GM23248 (cell line): ENCODE measurements at regions not wholly inside any gene's neighbourhood (a gene's known extent, or its start where the extent isn't known, plus 50 kb on each side); places are given as distances from the start of the nearest gene placed in this dataset.
A peak's percentile ranks its signal among the peaks of the same experiment; 100 is the strongest.

Experiments
- DNase-seq: peaks from one replicate; pipeline ENCODE4 v3.0.0-alpha.2; 2015
- H2AFZ ChIP-seq: fragments of 200-600 bp; sonication (generic); 2 replicates; pipeline ENCODE4 v1.6.1; 2016; ENCODE audit warnings: antibody characterized with exemption
- H3F3A ChIP-seq: fragments of 200-600 bp; sonication (generic); 2 replicates; pipeline ENCODE4 v1.6.1; 2016; ENCODE audit warnings: mild to moderate bottlenecking, antibody characterized with exemption, mixed run types; ENCODE audit not compliant: insufficient read depth
- H3K27ac ChIP-seq: fragments of 200-600 bp; sonication (generic); 2 replicates; pipeline ENCODE4 v1.5.1; 2016; ENCODE audit warnings: mild to moderate bottlenecking
- H3K27me3 ChIP-seq: fragments of 200-600 bp; sonication (generic); replicated peaks from 2 replicates; pipeline ENCODE4 v1.6.1; 2016; ENCODE audit warnings: mild to moderate bottlenecking; ENCODE audit not compliant: insufficient read depth
- H3K36me3 ChIP-seq: fragments of 200-600 bp; sonication (generic); 2 replicates; pipeline ENCODE4 v1.6.1; 2016; ENCODE audit warnings: low read depth, mild to moderate bottlenecking
- H3K4me1 ChIP-seq: fragments of 200-600 bp; sonication (generic); 2 replicates; pipeline ENCODE4 v1.6.1; 2016; ENCODE audit warnings: mild to moderate bottlenecking; ENCODE audit not compliant: insufficient read depth
- H3K4me2 ChIP-seq: fragments of 200-600 bp; sonication (generic); one replicate; pipeline ENCODE4 v1.6.1; 2016; ENCODE audit warnings: mild to moderate bottlenecking; ENCODE audit not compliant: unreplicated experiment
- H3K4me3 ChIP-seq: fragments of 200-600 bp; sonication (generic); 2 replicates; pipeline ENCODE4 v1.5.1; 2016; ENCODE audit warnings: mild to moderate bottlenecking
- H3K79me2 ChIP-seq: fragments of 200-600 bp; sonication (generic); 2 replicates; pipeline ENCODE4 v1.6.1; 2016; ENCODE audit warnings: mild to moderate bottlenecking; ENCODE audit not compliant: insufficient read depth
- H3K9ac ChIP-seq: fragments of 200-600 bp; sonication (generic); 2 replicates; pipeline ENCODE4 v1.6.1; 2016; ENCODE audit warnings: mild to moderate bottlenecking
- H3K9me2 ChIP-seq: fragments of 200-600 bp; sonication (generic); 2 replicates; pipeline ENCODE4 v1.6.1; 2016; ENCODE audit warnings: mixed run types, mild to moderate bottlenecking, moderate library complexity; ENCODE audit not compliant: insufficient read depth
- H3K9me3 ChIP-seq: fragments of 200-600 bp; sonication (generic); one replicate; pipeline ENCODE4 v1.6.1; 2017; ENCODE audit warnings: low read depth
- H4K20me1 ChIP-seq: fragments of 200-600 bp; sonication (generic); 2 replicates; pipeline ENCODE4 v1.6.0; 2016; ENCODE audit not compliant: insufficient read depth
- EZH2 ChIP-seq: fragments of 200-600 bp; sonication (generic); IDR thresholded peaks from 2 replicates; pipeline ENCODE4 v1.6.1; 2018; ENCODE audit warnings: antibody characterized with exemption, mild to moderate bottlenecking; ENCODE audit not compliant: insufficient read depth, poor library complexity, severe bottlenecking
- EZH2phosphoT487 ChIP-seq: fragments of 200-600 bp; sonication (generic); IDR thresholded peaks from 2 replicates; pipeline ENCODE4 v1.6.1; 2018; ENCODE audit warnings: antibody characterized with exemption, moderate library complexity, mild to moderate bottlenecking, low read depth; ENCODE audit not compliant: insufficient read depth
- WGBS, 2 experiments: methylation state at CpG; one replicate each; pipeline ENCODE4 v1.1.6; 2015 to 2017; ENCODE audit warnings: low lambda C conversion rate in 2 of 2, low coverage in 1 of 2; ENCODE audit errors: missing lambda C conversion rate in 2 of 2; 5-methylcytosine and 5-hydroxymethylcytosine counted together
- in situ Hi-C: fragments of 300-500 bp; cut with MboI; formaldehyde crosslinking; loops from 2 replicates; pipeline ENCODE4 v1.15.0; 2020

DNA sequence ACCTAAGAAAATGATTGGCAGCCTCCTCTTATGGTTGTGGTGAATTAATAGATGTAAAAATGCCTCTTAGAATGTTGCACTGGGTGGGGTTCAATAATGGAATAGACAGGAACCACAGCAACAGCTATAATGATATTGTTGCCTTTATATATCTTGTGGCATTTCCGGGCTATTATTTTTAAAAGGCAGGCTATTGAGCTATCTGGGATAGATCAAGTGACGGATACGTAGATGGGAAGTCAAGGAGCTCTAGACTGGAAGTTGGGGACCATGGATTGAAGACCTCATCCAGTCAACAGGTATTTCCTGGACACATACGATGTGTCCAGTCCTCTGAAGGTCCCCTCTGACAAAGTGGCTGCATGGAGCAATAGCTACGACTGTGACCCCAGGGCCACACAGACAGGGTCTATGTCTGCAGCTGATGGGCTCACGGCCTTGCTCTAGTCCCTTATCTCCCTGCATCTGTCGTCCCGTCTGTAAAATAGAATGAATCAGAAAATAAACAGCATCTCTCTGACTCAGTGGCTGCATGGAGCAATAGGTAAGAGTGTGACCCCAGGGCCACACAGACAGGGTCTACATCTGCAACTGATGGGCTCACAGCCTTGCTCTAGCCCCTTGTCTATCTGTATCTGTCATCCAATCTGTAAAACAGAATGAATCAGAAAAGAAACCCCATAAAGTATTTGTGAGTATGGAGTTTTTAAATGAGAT lies 117.7 kb upstream of the FOXF1 start:
- Histone ChIP-seq H3K9ac (no peak overlapping the region), H3K79me2 (no peaks in the 10 kb centered on the region), H2AFZ (no peak overlapping the region), H3K4me3 (no peak overlapping the region), H3K36me3 (no peaks in the 10 kb centered on the region), H3K9me3 (no peaks in the 10 kb centered on the region), H3K4me1 (peaks cover 48% of the 10 kb centered on the region), H3F3A (peaks cover 57% of the 10 kb centered on the region), H4K20me1 (no peaks in the 10 kb centered on the region), H3K27ac (peak overlapping the region; percentile 32), H3K4me2 (peak overlapping the region; percentile 50), H3K27me3 (no peaks in the 10 kb centered on the region), H3K9me2 (no peaks in the 10 kb centered on the region)
- WGBS, 2 experiments: 44 to 47% methylated on average over 8 of the region's 8 CpGs
- in situ Hi-C loops: no loop called here
- DNase-seq: peak; percentile 74
- TF ChIP-seq EZH2phosphoT487 (no peak), EZH2 (no peak)

DNA sequence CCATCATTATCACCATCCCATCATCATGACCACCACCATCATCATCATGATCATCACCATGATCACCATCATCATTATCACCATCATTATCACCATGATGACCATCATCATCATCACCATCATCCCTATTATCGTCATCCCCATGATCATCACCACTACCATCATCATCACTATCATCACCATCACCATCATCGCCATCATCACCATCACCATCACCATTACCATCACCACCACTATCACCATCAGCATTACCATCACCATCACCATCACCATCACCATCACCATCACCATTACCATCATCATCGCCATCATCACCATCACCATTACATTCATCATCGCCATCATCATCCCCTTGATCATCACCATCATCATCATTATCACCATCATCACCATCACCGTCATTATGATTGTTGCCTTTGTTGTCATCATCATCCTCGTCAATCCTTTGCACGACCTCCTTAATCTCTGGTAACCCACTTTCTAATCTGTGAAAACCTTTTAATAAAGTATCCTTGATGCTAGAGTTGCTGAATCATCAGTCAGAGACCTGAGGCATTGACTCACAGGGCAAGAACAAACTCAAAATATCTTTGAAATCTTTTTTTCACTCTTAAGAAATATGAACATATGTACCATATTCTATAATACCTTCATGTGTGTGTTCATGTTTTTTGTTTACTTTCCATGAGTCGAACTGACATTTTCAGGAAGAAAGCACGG lies 116.3 kb upstream of the FOXF1 start:
- in situ Hi-C loops: no loop called here
- Histone ChIP-seq H3K79me2 (no peaks in the 10 kb centered on the region), H3K27me3 (no peaks in the 10 kb centered on the region), H3F3A (peaks cover 64% of the 10 kb centered on the region), H3K36me3 (no peaks in the 10 kb centered on the region), H3K4me2 (no peak overlapping the region), H2AFZ (no peak overlapping the region), H4K20me1 (no peaks in the 10 kb centered on the region), H3K9me2 (no peaks in the 10 kb centered on the region), H3K27ac (no peak overlapping the region), H3K4me1 (peaks cover 58% of the 10 kb centered on the region), H3K9ac (no peak overlapping the region), H3K9me3 (no peaks in the 10 kb centered on the region), H3K4me3 (no peak overlapping the region)
- WGBS, 2 experiments: 96 to 97% methylated on average over 9 of the region's 9 CpGs
- DNase-seq: no peak
- no peak for TF ChIP-seq EZH2phosphoT487
- no peak for TF ChIP-seq EZH2

DNA sequence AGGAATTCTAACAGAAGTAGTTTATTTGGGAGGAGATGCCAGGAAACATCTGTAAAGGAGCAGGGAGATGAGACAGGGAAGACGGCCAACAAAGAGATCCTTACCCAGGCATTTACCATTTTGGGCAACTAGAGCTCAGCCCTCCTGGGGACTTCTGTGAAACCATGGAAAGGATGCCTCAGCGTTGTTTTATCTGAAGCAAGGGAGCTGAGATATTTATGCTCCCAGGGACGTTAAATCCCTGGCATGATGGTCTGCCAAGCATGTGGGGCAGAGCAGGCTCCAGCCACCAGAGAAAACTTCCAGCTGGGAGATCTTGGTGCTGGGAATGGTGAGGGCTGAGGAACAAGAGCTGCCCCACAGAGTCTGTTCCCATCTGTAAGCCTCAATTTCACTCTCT lies 114.8 kb upstream of the FOXF1 start:
- H2AFZ ChIP-seq: no peak overlapping the region
- H3K4me3 ChIP-seq: no peak overlapping the region
- peaks cover 54% of the 10 kb centered on the region for H3K4me1 ChIP-seq
- no peaks in the 10 kb centered on the region for H3K9me2 ChIP-seq
- WGBS, 2 experiments: 35 to 40% methylated on average over 3 of the region's 3 CpGs
- no peak for TF ChIP-seq EZH2phosphoT487
- TF ChIP-seq EZH2: no peak
- no peaks in the 10 kb centered on the region for H3K79me2 ChIP-seq
- H3K27ac ChIP-seq: no peak overlapping the region
- no peaks in the 10 kb centered on the region for H4K20me1 ChIP-seq
- DNase-seq: no peak
- peak overlapping the region; percentile 79 for H3K4me2 ChIP-seq
- no peaks in the 10 kb centered on the region for H3K9me3 ChIP-seq
- H3F3A ChIP-seq: peaks cover 61% of the 10 kb centered on the region
- H3K9ac ChIP-seq: no peak overlapping the region
- no peaks in the 10 kb centered on the region for H3K27me3 ChIP-seq
- in situ Hi-C loops: no loop called here
- no peaks in the 10 kb centered on the region for H3K36me3 ChIP-seq

DNA sequence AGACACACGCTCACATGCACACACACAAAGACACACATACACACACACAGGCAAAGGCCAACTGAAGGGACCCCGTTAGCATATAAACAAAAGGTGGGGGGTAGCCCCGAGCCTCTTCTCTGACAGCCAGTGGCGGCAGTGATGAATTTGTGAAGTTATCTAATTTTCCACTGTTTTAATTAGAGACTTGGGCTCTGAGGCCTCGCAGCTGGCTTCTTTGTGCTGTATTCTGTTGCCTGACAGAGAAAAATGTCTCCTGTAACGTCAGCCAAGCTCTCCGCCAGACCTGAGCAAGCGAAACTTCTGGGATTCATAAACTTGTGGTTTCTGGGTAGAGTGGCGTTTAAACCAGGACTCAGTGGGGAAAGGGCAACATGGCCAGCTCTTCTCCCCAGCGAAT lies 113.9 kb upstream of the FOXF1 start:
- Histone ChIP-seq H2AFZ (peak overlapping the region; percentile 87), H4K20me1 (no peaks in the 10 kb centered on the region), H3K27me3 (no peaks in the 10 kb centered on the region), H3K27ac (peak overlapping the region; percentile 88), H3K4me1 (peaks cover 50% of the 10 kb centered on the region), H3K36me3 (no peaks in the 10 kb centered on the region), H3K4me2 (peak overlapping the region; percentile 79), H3F3A (peaks cover 53% of the 10 kb centered on the region), H3K9me3 (no peaks in the 10 kb centered on the region), H3K9ac (peak overlapping the region; percentile 70), H3K79me2 (no peaks in the 10 kb centered on the region), H3K9me2 (no peaks in the 10 kb centered on the region), H3K4me3 (peak overlapping the region; percentile 50)
- in situ Hi-C loops: no loop called here
- TF ChIP-seq EZH2: no peak
- TF ChIP-seq EZH2phosphoT487: no peak
- DNase-seq: peak; percentile 83
- 9% methylated on average over 10 of the region's 10 CpGs for WGBS, 2 experiments
